ENCODE measurements at regions not wholly inside any gene's neighbourhood (a gene's known extent, or its start where the extent isn't known, plus 50 kb on each side); places are given as distances from the start of the nearest gene placed in this dataset.

DNA sequence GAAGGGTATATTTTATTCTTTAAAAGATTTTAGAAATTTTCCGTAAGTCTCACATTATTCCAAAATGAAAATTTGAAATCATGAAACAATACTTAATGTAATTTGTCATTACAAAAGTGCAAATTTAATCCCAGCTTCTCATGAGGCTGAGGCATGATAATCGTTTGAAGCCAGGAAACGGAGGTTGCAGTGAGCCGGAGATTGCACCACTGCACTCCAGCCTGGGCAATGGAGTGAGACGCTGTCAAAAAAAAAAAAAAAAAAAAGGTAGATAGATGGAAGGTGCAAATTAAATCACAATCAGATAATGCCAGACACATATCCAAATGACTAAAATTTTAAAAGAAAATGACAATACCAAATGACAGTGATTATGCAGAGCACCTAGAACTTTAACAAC is 644.2 kb downstream of the FAM181B start:
- no peak for FAIRE-seq
- Histone ChIP-seq H3K4me3 (replicated peaks in 1 of 3; ENCODE audit: insufficient read depth in 1 of 3, low read depth in 2 of 3, low read length in 3 of 3) (no peak overlapping the region), H2AFZ (ENCODE audit: low read length) (no peak overlapping the region), H3K27ac (ENCODE audit: extremely low read length, insufficient read depth, low read length) (no peak overlapping the region), H3K27me3 (ENCODE audit: control insufficient read depth in 1 of 2, insufficient read depth in 2 of 2, low read length in 2 of 2) (no peaks in the 10 kb centered on the region), H3K9ac (ENCODE audit: insufficient read depth, low read depth, low read length) (no peak overlapping the region), H3K4me1 (ENCODE audit: insufficient read depth, low read length) (no peaks in the 10 kb centered on the region), H3K79me2 (ENCODE audit: insufficient read depth, low read length) (no peaks in the 10 kb centered on the region), H3K36me3 (replicated peaks in 1 of 2; ENCODE audit: control insufficient read depth in 1 of 2, insufficient read depth in 2 of 2, low read length in 2 of 2) (no peaks in the 10 kb centered on the region), H4K20me1 (ENCODE audit: insufficient read depth, low read length) (no peaks in the 10 kb centered on the region), H3K9me3 (ENCODE audit: low read length) (no peaks in the 10 kb centered on the region), H3K4me2 (ENCODE audit: low read depth, low read length) (no peak overlapping the region)
- in situ Hi-C loops (cut with HindIII; ENCODE audit: extremely low pct_ligation_motif_present, low pct_unique_long_range_greater_than_20kb), result no loop called here
- DNase-seq (ENCODE audit: low spot score), result no peak
- intact Hi-C loops (cut with micrococcal nuclease; ENCODE audit: unreplicated experiment), result no loop called here
- 8% methylated on average over 5 of the region's 5 CpGs for WGBS (ENCODE audit: low lambda C conversion rate)
- BruUV-seq (replicated peaks), result no TSS peak
- TF ChIP-seq, protein P1, sequence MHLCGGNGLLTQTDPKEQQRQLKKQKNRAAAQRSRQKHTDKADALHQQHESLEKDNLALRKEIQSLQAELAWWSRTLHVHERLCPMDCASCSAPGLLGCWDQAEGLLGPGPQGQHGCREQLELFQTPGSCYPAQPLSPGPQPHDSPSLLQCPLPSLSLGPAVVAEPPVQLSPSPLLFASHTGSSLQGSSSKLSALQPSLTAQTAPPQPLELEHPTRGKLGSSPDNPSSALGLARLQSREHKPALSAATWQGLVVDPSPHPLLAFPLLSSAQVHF (CRISPR knock-in tag; IDR thresholded peaks at IDR 0.05), result no peak
- TF ChIP-seq ZNF260 (CRISPR knock-in tag; IDR thresholded peaks at IDR 0.05; ENCODE audit: borderline replicate concordance, low read depth) (no peak), ZKSCAN5 (CRISPR knock-in tag; IDR thresholded peaks at IDR 0.05) (no peak), ZNF367 (CRISPR knock-in tag; IDR thresholded peaks at IDR 0.05; ENCODE audit: borderline replicate concordance) (no peak)
- TF ChIP-seq, protein P2, sequence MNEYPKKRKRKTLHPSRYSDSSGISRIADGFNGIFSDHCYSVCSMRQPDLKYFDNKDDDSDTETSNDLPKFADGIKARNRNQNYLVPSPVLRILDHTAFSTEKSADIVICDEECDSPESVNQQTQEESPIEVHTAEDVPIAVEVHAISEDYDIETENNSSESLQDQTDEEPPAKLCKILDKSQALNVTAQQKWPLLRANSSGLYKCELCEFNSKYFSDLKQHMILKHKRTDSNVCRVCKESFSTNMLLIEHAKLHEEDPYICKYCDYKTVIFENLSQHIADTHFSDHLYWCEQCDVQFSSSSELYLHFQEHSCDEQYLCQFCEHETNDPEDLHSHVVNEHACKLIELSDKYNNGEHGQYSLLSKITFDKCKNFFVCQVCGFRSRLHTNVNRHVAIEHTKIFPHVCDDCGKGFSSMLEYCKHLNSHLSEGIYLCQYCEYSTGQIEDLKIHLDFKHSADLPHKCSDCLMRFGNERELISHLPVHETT (CRISPR knock-in tag; conservative IDR thresholded peaks at IDR 0.05), result no peak
- no peak for ATAC-seq
- POLR2A ChIA-PET, result no interaction called here
- CTCF ChIA-PET (ENCODE audit: low intra/inter-chr PET ratio, low total read pairs), result no interaction called here

DNA sequence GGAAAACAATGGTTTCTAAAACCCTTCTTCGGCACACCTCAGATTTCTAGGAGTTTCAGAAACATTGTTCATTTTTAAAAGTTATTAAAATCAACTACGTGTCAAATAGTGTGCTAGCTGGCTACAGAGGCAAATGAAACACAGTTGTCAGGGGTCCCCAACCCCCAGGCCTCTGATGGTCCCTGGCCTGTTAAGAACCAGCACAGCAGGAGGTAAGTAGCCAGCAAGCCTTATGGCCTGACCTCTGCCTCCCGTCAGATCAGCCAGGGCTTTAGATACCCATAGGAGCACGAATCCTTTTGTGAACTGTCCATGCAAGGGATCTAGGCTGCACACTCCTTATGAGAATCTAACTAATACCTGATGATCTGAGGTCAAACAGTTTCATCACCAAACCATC is 648.2 kb downstream of the FAM181B start:
- no peaks in the 10 kb centered on the region for H3K9me3 ChIP-seq (ENCODE audit: low read length)
- no peaks in the 10 kb centered on the region for H3K79me2 ChIP-seq (ENCODE audit: insufficient read depth, low read length)
- no TSS peak for BruUV-seq (replicated peaks)
- H3K4me2 ChIP-seq (ENCODE audit: low read depth, low read length), result no peak overlapping the region
- H3K9ac ChIP-seq (ENCODE audit: insufficient read depth, low read depth, low read length), result no peak overlapping the region
- H3K4me1 ChIP-seq (ENCODE audit: insufficient read depth, low read length), result no peaks in the 10 kb centered on the region
- no peak for DNase-seq (ENCODE audit: low spot score)
- 10% methylated on average over 2 of the region's 4 CpGs for WGBS (ENCODE audit: low lambda C conversion rate)
- CTCF ChIA-PET (ENCODE audit: low intra/inter-chr PET ratio, low total read pairs), result no interaction called here
- no peak overlapping the region for H2AFZ ChIP-seq (ENCODE audit: low read length)
- no peak overlapping the region for H3K4me3 ChIP-seq (replicated peaks in 1 of 3; ENCODE audit: insufficient read depth in 1 of 3, low read depth in 2 of 3, low read length in 3 of 3)
- no peak overlapping the region for H3K27ac ChIP-seq (ENCODE audit: extremely low read length, insufficient read depth, low read length)
- FAIRE-seq, result no peak
- no peaks in the 10 kb centered on the region for H3K27me3 ChIP-seq (ENCODE audit: control insufficient read depth in 1 of 2, insufficient read depth in 2 of 2, low read length in 2 of 2)
- H3K36me3 ChIP-seq (replicated peaks in 1 of 2; ENCODE audit: control insufficient read depth in 1 of 2, insufficient read depth in 2 of 2, low read length in 2 of 2), result no peaks in the 10 kb centered on the region
- H4K20me1 ChIP-seq (ENCODE audit: insufficient read depth, low read length), result no peaks in the 10 kb centered on the region
- in situ Hi-C loops (cut with HindIII; ENCODE audit: extremely low pct_ligation_motif_present, low pct_unique_long_range_greater_than_20kb), result no loop called here
- no peak for ATAC-seq
- intact Hi-C loops (cut with micrococcal nuclease; ENCODE audit: unreplicated experiment), result no loop called here
- POLR2A ChIA-PET, result no interaction called here
- TF ChIP-seq FLYWCH1 (CRISPR knock-in tag; IDR thresholded peaks at IDR 0.05), result no peak
- TF ChIP-seq, protein P3, sequence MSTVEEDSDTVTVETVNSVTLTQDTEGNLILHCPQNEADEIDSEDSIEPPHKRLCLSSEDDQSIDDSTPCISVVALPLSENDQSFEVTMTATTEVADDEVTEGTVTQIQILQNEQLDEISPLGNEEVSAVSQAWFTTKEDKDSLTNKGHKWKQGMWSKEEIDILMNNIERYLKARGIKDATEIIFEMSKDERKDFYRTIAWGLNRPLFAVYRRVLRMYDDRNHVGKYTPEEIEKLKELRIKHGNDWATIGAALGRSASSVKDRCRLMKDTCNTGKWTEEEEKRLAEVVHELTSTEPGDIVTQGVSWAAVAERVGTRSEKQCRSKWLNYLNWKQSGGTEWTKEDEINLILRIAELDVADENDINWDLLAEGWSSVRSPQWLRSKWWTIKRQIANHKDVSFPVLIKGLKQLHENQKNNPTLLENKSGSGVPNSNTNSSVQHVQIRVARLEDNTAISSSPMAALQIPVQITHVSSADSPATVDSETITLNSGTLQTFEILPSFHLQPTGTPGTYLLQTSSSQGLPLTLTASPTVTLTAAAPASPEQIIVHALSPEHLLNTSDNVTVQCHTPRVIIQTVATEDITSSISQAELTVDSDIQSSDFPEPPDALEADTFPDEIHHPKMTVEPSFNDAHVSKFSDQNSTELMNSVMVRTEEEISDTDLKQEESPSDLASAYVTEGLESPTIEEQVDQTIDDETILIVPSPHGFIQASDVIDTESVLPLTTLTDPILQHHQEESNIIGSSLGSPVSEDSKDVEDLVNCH (CRISPR knock-in tag; IDR thresholded peaks at IDR 0.05), result no peak
- TF ChIP-seq PHF21A (CRISPR knock-in tag; IDR thresholded peaks at IDR 0.05), result no peak
- no peak for TF ChIP-seq POLR2G (IDR thresholded peaks at IDR 0.05; ENCODE audit: low read depth, low read length)
